IMR-90 (cell line): ENCODE measurements at regions not wholly inside any gene's neighbourhood (a gene's known extent, or its start where the extent isn't known, plus 50 kb on each side); places are given as distances from the start of the nearest gene placed in this dataset.

Source experiments
- ATAC-seq: fragments of 200-7000 bp; cut with Tn5 transposase; 2 replicates; pipeline ENCODE4 v1.9.1; 2020; ENCODE audit warnings: low read depth, mild to moderate bottlenecking, moderate library complexity
- BruUV-seq: library from RNA; stranded (reverse); fragments of 400-500 nt; replicated peaks from 2 replicates; lab custom pipeline; 2021; lab: Mats Ljungman, UMichigan
- CTCF ChIA-PET: fragments of 300-600 bp; formaldehyde crosslinking; extraction: SDS; loops from one replicate; lab custom pipeline; 2021; ENCODE audit warnings: antibody characterized with exemption; lab: Yijun Ruan, JAX
- POLR2A ChIA-PET: fragments of 300-600 bp; sonication (Branson Sonifier 250); formaldehyde crosslinking; loops from one replicate; lab custom pipeline; 2022; ENCODE audit warnings: antibody characterized with exemption; ENCODE audit not compliant: unreplicated experiment; lab: Charles Lee
- DNase-seq: peaks from one replicate; pipeline ENCODE4 v3.0.0; 2013
- H2AFZ ChIP-seq: replicated peaks from 2 replicates; pipeline ENCODE3; 2013; ENCODE audit warnings: low read length, mild to moderate bottlenecking; ENCODE audit not compliant: poor library complexity
- H2AK5ac ChIP-seq: 2 replicates; pipeline ENCODE4 v1.6.1; 2013; ENCODE audit warnings: low read depth, low read length, inconsistent platforms
- H2AK9ac ChIP-seq: replicated peaks from 2 replicates; pipeline ENCODE3; 2013; ENCODE audit warnings: mild to moderate bottlenecking, low read depth, low read length, moderate library complexity; ENCODE audit not compliant: poor library complexity
- H2BK120ac ChIP-seq: 2 replicates; pipeline ENCODE4 v1.6.1; 2013; ENCODE audit warnings: low read depth, low read length, inconsistent platforms
- H2BK15ac ChIP-seq: 3 replicates; pipeline ENCODE4 v1.6.1; 2013; ENCODE audit warnings: low read depth, low read length, inconsistent platforms
- H2BK20ac ChIP-seq: 2 replicates; pipeline ENCODE4 v1.6.1; 2013; ENCODE audit warnings: low read depth, mild to moderate bottlenecking, inconsistent platforms, low read length, moderate library complexity
- H2BK5ac ChIP-seq: 2 replicates; pipeline ENCODE4 v1.6.1; 2013; ENCODE audit warnings: mild to moderate bottlenecking, low read depth, low read length, inconsistent platforms; ENCODE audit not compliant: poor library complexity, severe bottlenecking
- H3K14ac ChIP-seq: replicated peaks from 2 replicates; pipeline ENCODE4 v1.6.1; 2013; ENCODE audit warnings: low read depth, low read length, inconsistent platforms
- H3K18ac ChIP-seq: 2 replicates; pipeline ENCODE4 v1.6.1; 2013; ENCODE audit warnings: low read depth, low read length, control low read depth
- H3K23ac ChIP-seq: 2 replicates; pipeline ENCODE4 v1.6.1; 2013; ENCODE audit warnings: low read depth, low read length, inconsistent platforms
- H3K27ac ChIP-seq: 2 replicates; pipeline ENCODE4 v1.5.1; 2013; ENCODE audit warnings: mild to moderate bottlenecking, control low read depth, low read length; ENCODE audit not compliant: insufficient read depth
- H3K27me3 ChIP-seq: 2 replicates; pipeline ENCODE4 v1.6.1; 2013; ENCODE audit warnings: low read length; ENCODE audit not compliant: control insufficient read depth, insufficient read depth
- H3K36me3 ChIP-seq: 2 replicates; pipeline ENCODE4 v1.6.1; 2013; ENCODE audit warnings: low read length, mixed read lengths; ENCODE audit not compliant: control insufficient read depth, insufficient read depth
- H3K4ac ChIP-seq: 2 replicates; pipeline ENCODE4 v1.6.1; 2013; ENCODE audit warnings: low read depth, low read length, inconsistent platforms
- H3K4me1 ChIP-seq: 2 replicates; pipeline ENCODE4 v1.6.1; 2013; ENCODE audit warnings: low read length, mixed read lengths; ENCODE audit not compliant: control insufficient read depth, insufficient read depth
- H3K4me2 ChIP-seq: 2 replicates; pipeline ENCODE4 v1.6.1; 2013; ENCODE audit warnings: low read depth, mild to moderate bottlenecking, control low read depth, low read length, moderate library complexity
- H3K4me3 ChIP-seq: 2 replicates; pipeline ENCODE4 v1.5.1; 2013; ENCODE audit warnings: low read depth, mild to moderate bottlenecking, control low read depth, low read length, moderate library complexity; ENCODE audit not compliant: insufficient read depth
- H3K56ac ChIP-seq: 2 replicates; pipeline ENCODE4 v1.6.1; 2013; ENCODE audit warnings: low read length, inconsistent platforms; ENCODE audit not compliant: insufficient read depth; ENCODE audit errors: extremely low read depth
- H3K79me1 ChIP-seq, 2 experiments: 2 replicates each; pipeline ENCODE4 v1.6.1; 2013; ENCODE audit warnings: low read length in 2 of 2, inconsistent platforms in 1 of 2, low read depth in 1 of 2
- H3K9ac ChIP-seq: 2 replicates; pipeline ENCODE4 v1.6.1; 2013; ENCODE audit warnings: low read depth, low read length, control low read depth
- H3K9me1 ChIP-seq: 2 replicates; pipeline ENCODE4 v1.6.1; 2013; ENCODE audit warnings: low read length, inconsistent platforms; ENCODE audit not compliant: insufficient read depth
- H3K9me3 ChIP-seq: 2 replicates; pipeline ENCODE4 v1.6.1; 2013; ENCODE audit warnings: low read length; ENCODE audit not compliant: control insufficient read depth, insufficient read depth
- H4K20me1 ChIP-seq: 2 replicates; pipeline ENCODE4 v1.6.1; 2013; ENCODE audit warnings: low read length, inconsistent platforms; ENCODE audit not compliant: insufficient read depth
- H4K5ac ChIP-seq: 2 replicates; pipeline ENCODE4 v1.6.1; 2013; ENCODE audit warnings: mild to moderate bottlenecking, low read depth, low read length, control low read depth
- H4K8ac ChIP-seq, 2 experiments: 2 replicates each; pipeline ENCODE4 v1.6.1; 2013; ENCODE audit warnings: low read depth in 2 of 2, low read length in 2 of 2, control low read depth in 1 of 2, inconsistent platforms in 1 of 2
- H4K91ac ChIP-seq: 2 replicates; pipeline ENCODE4 v1.6.1; 2013; ENCODE audit warnings: low read depth, low read length, inconsistent platforms; ENCODE audit not compliant: insufficient read depth
- BHLHE40 ChIP-seq: fragments of 150-350 bp; IDR thresholded peaks from 2 replicates; pipeline ENCODE4 v1.6.1; 2016; ENCODE audit warnings: mild to moderate bottlenecking, low read depth, low read length
- CEBPB ChIP-seq: IDR thresholded peaks from 2 replicates; pipeline ENCODE4 v1.6.1; 2012; ENCODE audit warnings: low read depth, low read length, improper control_type of control experiment
- MAFK ChIP-seq: IDR thresholded peaks from 2 replicates; pipeline ENCODE4 v1.6.1; 2012; ENCODE audit warnings: low read depth, low read length, improper control_type of control experiment
- MAZ ChIP-seq: IDR thresholded peaks from 2 replicates; pipeline ENCODE4 v1.6.1; 2012; ENCODE audit warnings: low read depth, mild to moderate bottlenecking, low read length, improper control_type of control experiment, moderate library complexity, borderline replicate concordance
- RAD21 ChIP-seq: IDR thresholded peaks from 2 replicates; pipeline ENCODE4 v1.6.1; 2012; ENCODE audit warnings: low read length, improper control_type of control experiment
- RCOR1 ChIP-seq: IDR thresholded peaks from 2 replicates; pipeline ENCODE4 v1.6.1; 2012; ENCODE audit warnings: mild to moderate bottlenecking, low read length, improper control_type of control experiment; ENCODE audit not compliant: insufficient replicate concordance
- RFX5 ChIP-seq: IDR thresholded peaks from 2 replicates; pipeline ENCODE4 v1.8.0; 2012; ENCODE audit warnings: low read depth, mild to moderate bottlenecking, low read length, moderate library complexity
- WGBS, 2 experiments: methylation state at CpG; one replicate each; pipeline versions ENCODE4 v1.1.5 to v1.1.7; 2013; ENCODE audit warnings: missing lambda C conversion rate in 2 of 2; ENCODE audit not compliant: insufficient read length in 1 of 2; ENCODE audit errors: extremely low coverage in 2 of 2; 5-methylcytosine and 5-hydroxymethylcytosine counted together
- dilution Hi-C: fragments of 300-500 bp; cut with HindIII; formaldehyde crosslinking; loops from one replicate; pipeline ENCODE4 v1.14.3; 2018; ENCODE audit warnings: low sequenced_read_pairs; ENCODE audit not compliant: unreplicated experiment
- in situ Hi-C: fragments of 300-500 bp; cut with MboI; formaldehyde crosslinking; loops from 3 replicates; pipeline ENCODE4 v1.14.3; 2019; ENCODE audit warnings: low sequenced_read_pairs, inconsistent platforms, mixed read lengths
- intact Hi-C: fragments of 100-400 bp; cut with micrococcal nuclease; formaldehyde crosslinking; loops from 2 replicates; pipeline ENCODE4 v1.10.0; 2022
- TF ChIP-seq, protein P1 (sequence below): conservative IDR thresholded peaks from 2 replicates; pipeline ENCODE4 v1.5.1; 2012; ENCODE audit warnings: mild to moderate bottlenecking, low read depth, low read length, improper control_type of control experiment
- TF ChIP-seq, protein P2 (sequence below): fragments of 150-350 bp; IDR thresholded peaks from 2 replicates; pipeline ENCODE4 v1.6.1; 2016; ENCODE audit warnings: low read depth, mild to moderate bottlenecking, low read length, moderate library complexity, borderline replicate concordance

DNA sequence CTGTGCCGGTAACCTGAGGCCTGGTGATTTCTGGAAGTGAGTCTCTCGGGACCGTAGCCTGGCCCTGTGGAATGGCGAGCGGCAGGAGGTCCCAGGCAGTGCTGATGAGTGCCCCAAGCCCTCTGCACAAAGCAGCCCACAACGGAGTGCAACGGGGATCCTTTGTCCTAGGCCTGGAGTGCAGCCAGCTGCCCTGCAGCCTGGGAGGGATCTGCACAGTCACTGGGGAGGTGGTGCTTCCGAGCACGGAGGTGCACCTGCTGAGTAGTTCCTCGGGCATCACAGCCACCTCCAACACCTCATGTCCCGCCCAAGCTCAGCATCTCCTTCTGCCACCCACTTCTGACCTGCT is 162.8 kb upstream of the ZMIZ1 start:
- ATAC-seq (no peak), DNase-seq (no peak)
- Histone ChIP-seq H3K9ac (no peak overlapping the region), H3K36me3 (no peaks in the 10 kb centered on the region), H3K23ac (no peak overlapping the region), H3K4me1 (no peaks in the 10 kb centered on the region), H3K9me3 (no peaks in the 10 kb centered on the region), H4K20me1 (no peaks in the 10 kb centered on the region), H3K9me1 (no peaks in the 10 kb centered on the region), H3K56ac (no peak overlapping the region), H3K27ac (no peak overlapping the region), H4K91ac (no peak overlapping the region), H2AK9ac (no peak overlapping the region), H2BK120ac (no peak overlapping the region), H3K27me3 (peaks cover 82% of the 10 kb centered on the region), H2BK5ac (no peak overlapping the region), H3K4me3 (no peak overlapping the region), H2AFZ (no peak overlapping the region), H2BK20ac (no peak overlapping the region), H3K4ac (no peak overlapping the region), H2BK15ac (no peak overlapping the region), H3K4me2 (no peak overlapping the region), H4K8ac (no peak overlapping the region), H3K79me1 (no peaks in the 10 kb centered on the region), H3K14ac (no peak overlapping the region), H4K5ac (no peak overlapping the region), H2AK5ac (no peak overlapping the region), H3K18ac (no peak overlapping the region)
- dilution Hi-C loops = no loop called here
- ChIA-PET POLR2A (no interaction called here), CTCF (no interaction called here)
- no peak for TF ChIP-seq MAZ
- TF ChIP-seq CEBPB = no peak
- TF ChIP-seq, protein P1, sequence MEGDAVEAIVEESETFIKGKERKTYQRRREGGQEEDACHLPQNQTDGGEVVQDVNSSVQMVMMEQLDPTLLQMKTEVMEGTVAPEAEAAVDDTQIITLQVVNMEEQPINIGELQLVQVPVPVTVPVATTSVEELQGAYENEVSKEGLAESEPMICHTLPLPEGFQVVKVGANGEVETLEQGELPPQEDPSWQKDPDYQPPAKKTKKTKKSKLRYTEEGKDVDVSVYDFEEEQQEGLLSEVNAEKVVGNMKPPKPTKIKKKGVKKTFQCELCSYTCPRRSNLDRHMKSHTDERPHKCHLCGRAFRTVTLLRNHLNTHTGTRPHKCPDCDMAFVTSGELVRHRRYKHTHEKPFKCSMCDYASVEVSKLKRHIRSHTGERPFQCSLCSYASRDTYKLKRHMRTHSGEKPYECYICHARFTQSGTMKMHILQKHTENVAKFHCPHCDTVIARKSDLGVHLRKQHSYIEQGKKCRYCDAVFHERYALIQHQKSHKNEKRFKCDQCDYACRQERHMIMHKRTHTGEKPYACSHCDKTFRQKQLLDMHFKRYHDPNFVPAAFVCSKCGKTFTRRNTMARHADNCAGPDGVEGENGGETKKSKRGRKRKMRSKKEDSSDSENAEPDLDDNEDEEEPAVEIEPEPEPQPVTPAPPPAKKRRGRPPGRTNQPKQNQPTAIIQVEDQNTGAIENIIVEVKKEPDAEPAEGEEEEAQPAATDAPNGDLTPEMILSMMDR = no peak
- TF ChIP-seq MAFK = no peak
- TF ChIP-seq RFX5 = no peak
- TF ChIP-seq RCOR1 = no peak
- no peak for TF ChIP-seq RAD21
- TF ChIP-seq BHLHE40 = no peak
- TF ChIP-seq, protein P2, sequence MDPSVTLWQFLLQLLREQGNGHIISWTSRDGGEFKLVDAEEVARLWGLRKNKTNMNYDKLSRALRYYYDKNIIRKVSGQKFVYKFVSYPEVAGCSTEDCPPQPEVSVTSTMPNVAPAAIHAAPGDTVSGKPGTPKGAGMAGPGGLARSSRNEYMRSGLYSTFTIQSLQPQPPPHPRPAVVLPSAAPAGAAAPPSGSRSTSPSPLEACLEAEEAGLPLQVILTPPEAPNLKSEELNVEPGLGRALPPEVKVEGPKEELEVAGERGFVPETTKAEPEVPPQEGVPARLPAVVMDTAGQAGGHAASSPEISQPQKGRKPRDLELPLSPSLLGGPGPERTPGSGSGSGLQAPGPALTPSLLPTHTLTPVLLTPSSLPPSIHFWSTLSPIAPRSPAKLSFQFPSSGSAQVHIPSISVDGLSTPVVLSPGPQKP = no peak
- no TSS peak for BruUV-seq
- in situ Hi-C loops = no loop called here
- 71% methylated on average over 6 of the region's 11 CpGs; no CpG with 5 or more reads in 1 of the 2 experiments for WGBS, 2 experiments
- intact Hi-C loops = no loop called here
